ENCODE measurements at regions not wholly inside any gene's neighbourhood (a gene's known extent, or its start where the extent isn't known, plus 50 kb on each side); places are given as distances from the start of the nearest gene placed in this dataset.

DNA sequence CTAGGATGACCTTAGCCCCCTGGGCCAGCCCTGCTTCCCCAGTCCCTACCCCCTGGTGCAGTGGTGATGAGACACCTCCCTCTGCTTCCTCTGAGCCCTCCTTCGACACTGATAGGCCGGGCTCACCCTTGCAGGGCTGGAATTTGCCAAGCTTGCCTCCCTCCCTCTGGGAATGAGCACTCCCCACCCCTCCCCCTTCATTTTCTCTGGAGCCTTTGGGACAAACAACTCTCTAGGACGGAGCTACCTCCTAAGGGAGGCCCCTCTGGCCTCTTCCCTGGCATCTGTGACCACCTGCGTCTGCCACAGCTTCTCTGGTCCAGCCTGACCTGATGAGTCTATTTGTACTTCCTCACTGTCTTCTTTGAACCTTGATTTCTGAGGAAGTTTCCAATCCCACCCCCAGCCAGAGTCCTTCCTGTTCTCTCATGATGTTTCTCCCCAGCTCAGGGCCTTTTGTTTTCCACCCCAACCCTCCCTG lies 53.3 kb upstream of the ADA2 start:
- TF ChIP-seq CTCF (IDR thresholded peaks at IDR 0.05) = no peak
- TF ChIP-seq POLR2A (IDR thresholded peaks at IDR 0.05) = no peak
- Histone ChIP-seq H3K27ac (no peak overlapping the region), H3K27me3 (no peaks in the 10 kb centered on the region), H3K4me3 (no peak overlapping the region), H3K4me1 (replicated peaks in 1 of 2) (no peaks in the 10 kb centered on the region), H3K9me3 (replicated peaks in 1 of 3) (no peaks in the 10 kb centered on the region), H3K36me3 (replicated peaks in 1 of 2) (no peaks in the 10 kb centered on the region)
- DNase-seq = no peak
- WGBS, 4 donors = 50 to 73% (median 67%) methylated on average over 4 of the region's 4 CpGs
- intact Hi-C loops (cut with DNase I) = no loop called here

GRCh38 chr22:17271711-17272451 lies 52.6 kb upstream of the ADA2 start:
- Histone ChIP-seq H3K27me3 (no peaks in the 10 kb centered on the region), H3K4me1 (replicated peaks in 1 of 2) (no peaks in the 10 kb centered on the region), H3K27ac (no peak overlapping the region), H3K4me3 (no peak overlapping the region), H3K36me3 (replicated peaks in 1 of 2) (no peaks in the 10 kb centered on the region), H3K9me3 (replicated peaks in 1 of 3) (no peaks in the 10 kb centered on the region)
- 84 to 88% (median 86%) methylated on average over 8 of the region's 8 CpGs for WGBS, 4 donors
- TF ChIP-seq POLR2A (IDR thresholded peaks at IDR 0.05) = no peak
- TF ChIP-seq CTCF (IDR thresholded peaks at IDR 0.05) = no peak
- no peak for DNase-seq
- intact Hi-C loops (cut with DNase I) = no loop called here

DNA sequence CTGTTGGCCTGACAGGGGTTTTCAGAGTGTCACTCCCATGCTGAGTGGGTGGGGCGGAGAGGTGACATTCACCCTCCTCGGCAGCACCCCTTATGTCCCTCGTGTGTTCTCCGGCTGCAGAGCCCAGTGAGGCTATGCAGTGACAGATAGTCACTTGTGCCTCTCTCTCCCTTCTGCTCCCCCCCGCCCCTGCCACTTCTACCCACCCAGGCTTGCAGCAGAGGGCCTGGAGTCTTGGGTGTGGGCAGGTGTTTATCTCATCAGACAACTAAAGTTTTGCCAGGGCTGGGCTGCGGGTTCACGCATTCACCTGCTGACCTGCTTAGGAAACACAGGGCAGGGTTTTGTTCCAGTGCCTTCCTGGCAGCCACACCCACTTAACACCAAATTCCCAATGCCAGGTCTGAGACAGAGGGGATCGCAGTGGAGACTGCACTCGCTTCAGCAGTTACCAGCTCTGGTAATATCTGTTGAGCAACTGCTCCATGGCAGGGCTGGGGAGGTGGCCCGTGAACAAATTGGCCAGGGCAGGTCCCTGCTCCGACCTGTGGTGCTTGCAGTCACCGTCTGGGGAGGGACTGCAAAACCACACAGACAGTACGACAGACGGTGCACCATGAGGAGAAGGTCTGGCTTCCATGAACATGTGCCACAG lies 50.5 kb upstream of the ADA2 start:
- H3K27ac ChIP-seq = no peak overlapping the region
- TF ChIP-seq POLR2A (IDR thresholded peaks at IDR 0.05) = no peak
- no peak for TF ChIP-seq CTCF (IDR thresholded peaks at IDR 0.05)
- no peaks in the 10 kb centered on the region for H3K27me3 ChIP-seq
- intact Hi-C loops (cut with DNase I) = no loop called here
- DNase-seq = no peak
- H3K9me3 ChIP-seq (replicated peaks in 1 of 3) = no peaks in the 10 kb centered on the region
- no peaks in the 10 kb centered on the region for H3K4me1 ChIP-seq (replicated peaks in 1 of 2)
- H3K36me3 ChIP-seq (replicated peaks in 1 of 2) = no peaks in the 10 kb centered on the region
- H3K4me3 ChIP-seq = no peak overlapping the region
- WGBS, 4 donors = 69 to 84% (median 72%) methylated on average over 7 to 14 of the region's 14 CpGs

DNA sequence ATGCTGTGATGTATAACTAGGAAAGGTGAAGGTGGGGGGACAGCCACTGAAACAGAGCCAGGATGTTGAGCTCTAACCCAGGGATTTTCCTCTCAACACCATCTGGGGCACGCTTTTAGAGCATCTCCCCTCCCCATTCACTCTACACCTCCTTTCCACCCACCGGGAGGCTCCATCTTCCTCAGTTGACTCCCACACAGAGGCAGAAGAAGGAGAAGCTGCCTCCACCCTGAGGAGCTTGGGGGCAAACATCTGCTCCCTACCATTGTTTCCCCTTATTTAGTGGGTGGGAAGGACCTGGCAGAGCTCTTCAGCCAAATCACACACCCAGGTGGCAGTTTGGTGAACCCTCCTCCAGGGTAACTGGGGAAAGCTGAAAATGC lies 50.0 kb upstream of the ADA2 start:
- intact Hi-C loops (cut with DNase I) = no loop called here
- WGBS, 4 donors = 67 to 78% (median 71%) methylated on average over 2 of the region's 2 CpGs
- TF ChIP-seq CTCF (IDR thresholded peaks at IDR 0.05) (no peak), POLR2A (IDR thresholded peaks at IDR 0.05) (no peak)

More for the DNA sequence above, 50.0 kb upstream of the ADA2 start:
- Histone ChIP-seq H3K4me1 (replicated peaks in 1 of 2) (no peaks in the 10 kb centered on the region), H3K27ac (no peak overlapping the region), H3K9me3 (replicated peaks in 1 of 3) (no peaks in the 10 kb centered on the region), H3K4me3 (no peak overlapping the region), H3K27me3 (no peaks in the 10 kb centered on the region), H3K36me3 (replicated peaks in 1 of 2) (no peaks in the 10 kb centered on the region)
- no peak for DNase-seq

Measured in adrenal gland (tissue), 9 donors.